ENCODE measurements at regions not wholly inside any gene's neighbourhood (a gene's known extent, or its start where the extent isn't known, plus 50 kb on each side); places are given as distances from the start of the nearest gene placed in this dataset.

GRCh38 chr11:29627541-29627940, 389.3 kb downstream of the KCNA4 start (continued):
- TF ChIP-seq CSRNP3 (CRISPR knock-in tag; IDR thresholded peaks at IDR 0.05) (no peak), ZC3H10 (CRISPR knock-in tag; IDR thresholded peaks at IDR 0.05) (no peak), ISL1 (CRISPR knock-in tag; IDR thresholded peaks at IDR 0.05) (no peak), ZFP30 (CRISPR knock-in tag; IDR thresholded peaks at IDR 0.05) (no peak), SNAI2 (CRISPR knock-in tag; IDR thresholded peaks at IDR 0.05) (no peak), PPARA (CRISPR knock-in tag; IDR thresholded peaks at IDR 0.05; ENCODE audit: borderline replicate concordance) (no peak)

- ATAC-seq, result no peak
Measured at GRCh38 chr11:29623144-29623722, 393.6 kb downstream of the KCNA4 start.

GRCh38 chr11:29616611-29617010, 400.2 kb downstream of the KCNA4 start:
- no peak for ATAC-seq
- TF ChIP-seq ZNF565 (CRISPR knock-in tag; conservative IDR thresholded peaks at IDR 0.05; ENCODE audit: low read depth) (no peak), CSRNP3 (CRISPR knock-in tag; IDR thresholded peaks at IDR 0.05) (no peak), ARNTL (CRISPR knock-in tag; IDR thresholded peaks at IDR 0.05; ENCODE audit: borderline replicate concordance, low read depth) (no peak), ZNF70 (CRISPR knock-in tag; IDR thresholded peaks at IDR 0.05) (no peak), BACH2 (CRISPR knock-in tag; IDR thresholded peaks at IDR 0.05; ENCODE audit: borderline replicate concordance) (no peak), TSHZ2 (CRISPR knock-in tag; IDR thresholded peaks at IDR 0.05) (no peak), OSR1 (CRISPR knock-in tag; IDR thresholded peaks at IDR 0.05) (no peak), CREB5 (CRISPR knock-in tag; IDR thresholded peaks at IDR 0.05; ENCODE audit: low read depth) (no peak), ZFP30 (CRISPR knock-in tag; IDR thresholded peaks at IDR 0.05) (no peak), RARB (CRISPR knock-in tag; IDR thresholded peaks at IDR 0.05) (no peak), ZC3H10 (CRISPR knock-in tag; IDR thresholded peaks at IDR 0.05) (no peak)

More at GRCh38 chr11:29623144-29623722, 393.6 kb downstream of the KCNA4 start:
- TF ChIP-seq PATZ1 (CRISPR knock-in tag; IDR thresholded peaks at IDR 0.05; ENCODE audit: borderline replicate concordance) (no peak), TSHZ2 (CRISPR knock-in tag; IDR thresholded peaks at IDR 0.05) (no peak), OSR1 (CRISPR knock-in tag; IDR thresholded peaks at IDR 0.05) (no peak), ISL1 (CRISPR knock-in tag; IDR thresholded peaks at IDR 0.05) (no peak), GLIS3 (CRISPR knock-in tag; IDR thresholded peaks at IDR 0.05) (no peak), SNAI2 (CRISPR knock-in tag; IDR thresholded peaks at IDR 0.05) (no peak), ARNTL (CRISPR knock-in tag; IDR thresholded peaks at IDR 0.05; ENCODE audit: borderline replicate concordance, low read depth) (no peak), CSDC2 (CRISPR knock-in tag; IDR thresholded peaks at IDR 0.05) (no peak), ZC3H10 (CRISPR knock-in tag; IDR thresholded peaks at IDR 0.05) (no peak)
